Kidney epithelial cell (primary cell): ENCODE measurements at regions not wholly inside any gene's neighbourhood (a gene's known extent, or its start where the extent isn't known, plus 50 kb on each side); places are given as distances from the start of the nearest gene placed in this dataset.

ENCODE experiments used
- DNase-seq: peaks from one replicate; pipeline ENCODE4 v3.0.0-alpha.2; 2010; ENCODE audit warnings: low read depth
- H3K27me3 ChIP-seq: 2 replicates; pipeline ENCODE4 v1.6.0; 2011; ENCODE audit warnings: low read length; ENCODE audit not compliant: control insufficient read depth, insufficient read depth
- H3K36me3 ChIP-seq: 2 replicates; pipeline ENCODE4 v1.5.1; 2011; ENCODE audit warnings: low read length; ENCODE audit not compliant: control insufficient read depth, insufficient read depth
- H3K4me3 ChIP-seq: 2 replicates; pipeline ENCODE4 v1.5.1; 2011; ENCODE audit warnings: low read depth, mild to moderate bottlenecking, control low read depth, low read length
- CTCF ChIP-seq: IDR thresholded peaks from 2 replicates; pipeline ENCODE4 v1.5.1; 2011; ENCODE audit warnings: mild to moderate bottlenecking, moderate library complexity, low read length, control low read depth, inconsistent platforms; ENCODE audit not compliant: insufficient read depth, poor library complexity, severe bottlenecking

GRCh38 chr17:52482271-52482670, 323.8 kb upstream of the CA10 start:
- Histone ChIP-seq H3K27me3 (no peaks in the 10 kb centered on the region), H3K36me3 (no peaks in the 10 kb centered on the region), H3K4me3 (no peak overlapping the region)
- TF ChIP-seq CTCF, result no peak
- no peak for DNase-seq

GRCh38 chr17:52477824-52478699, 319.5 kb upstream of the CA10 start:
- no peaks in the 10 kb centered on the region for H3K36me3 ChIP-seq
- no peak for TF ChIP-seq CTCF
- DNase-seq, result no peak
- H3K4me3 ChIP-seq, result no peak overlapping the region
- H3K27me3 ChIP-seq, result no peaks in the 10 kb centered on the region

GRCh38 chr17:52476638-52477313, 318.3 kb upstream of the CA10 start:
- no peaks in the 10 kb centered on the region for H3K27me3 ChIP-seq
- DNase-seq, result no peak
- H3K36me3 ChIP-seq, result no peaks in the 10 kb centered on the region
- no peak for TF ChIP-seq CTCF
- no peak overlapping the region for H3K4me3 ChIP-seq

- no peak for TF ChIP-seq CTCF
- Histone ChIP-seq H3K36me3 (no peaks in the 10 kb centered on the region), H3K27me3 (no peaks in the 10 kb centered on the region), H3K4me3 (no peak overlapping the region)
- DNase-seq, result no peak
Observed at GRCh38 chr17:52470553-52470952, 312.0 kb upstream of the CA10 start.

- TF ChIP-seq CTCF, result no peak
- H3K4me3 ChIP-seq, result no peak overlapping the region
- no peaks in the 10 kb centered on the region for H3K27me3 ChIP-seq
- no peak for DNase-seq
- H3K36me3 ChIP-seq, result no peaks in the 10 kb centered on the region
Observed at GRCh38 chr17:52465407-52465806, 306.9 kb upstream of the CA10 start.
